Fibroblast of lung (primary cell): ENCODE measurements at regions not wholly inside any gene's neighbourhood (a gene's known extent, or its start where the extent isn't known, plus 50 kb on each side); places are given as distances from the start of the nearest gene placed in this dataset.

Source experiments
- EZH2 ChIP-seq: IDR thresholded peaks from 2 replicates; pipeline ENCODE4 v1.5.1; 2012; ENCODE audit warnings: low read length, control low read depth, mild to moderate bottlenecking; ENCODE audit errors: missing control alignments
- TF ChIP-seq, protein P1 (sequence below), 2 donors: IDR thresholded peaks in 1 of 2; conservative IDR thresholded peaks in 1 of 2; 1 replicate in 1 of 2; 2 replicates in 1 of 2; pipeline ENCODE4 v1.5.1; 2011 to 2012; ENCODE audit warnings: low read length in 2 of 2, control low read depth in 1 of 2, inconsistent platforms in 1 of 2, low read depth in 1 of 2, mild to moderate bottlenecking in 1 of 2

DNA sequence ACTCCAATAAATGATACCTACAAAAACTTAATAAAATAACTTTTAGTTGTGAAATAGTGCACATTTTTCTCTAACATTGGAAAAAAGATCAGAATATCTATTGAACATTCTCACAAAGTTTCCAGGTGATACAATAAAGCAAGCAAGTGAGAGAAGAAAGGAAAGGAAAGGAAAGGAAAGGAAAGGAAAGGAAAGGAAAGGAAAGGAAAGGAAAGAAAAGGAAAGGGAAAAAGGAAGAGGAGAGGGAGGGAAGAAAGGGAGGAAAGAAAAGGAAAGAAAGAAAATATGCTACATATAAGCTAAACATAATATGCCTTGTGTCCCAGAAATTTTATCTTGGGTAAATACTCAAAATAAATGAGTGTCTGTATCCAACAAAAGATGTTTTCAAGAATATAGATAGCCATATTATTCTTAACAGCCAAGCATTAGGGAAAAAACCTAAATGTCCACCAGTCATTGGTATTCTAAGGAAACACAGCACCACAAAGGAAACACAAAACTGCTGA lies 510.2 kb upstream of the ZWINT start:
- TF ChIP-seq, protein P1, sequence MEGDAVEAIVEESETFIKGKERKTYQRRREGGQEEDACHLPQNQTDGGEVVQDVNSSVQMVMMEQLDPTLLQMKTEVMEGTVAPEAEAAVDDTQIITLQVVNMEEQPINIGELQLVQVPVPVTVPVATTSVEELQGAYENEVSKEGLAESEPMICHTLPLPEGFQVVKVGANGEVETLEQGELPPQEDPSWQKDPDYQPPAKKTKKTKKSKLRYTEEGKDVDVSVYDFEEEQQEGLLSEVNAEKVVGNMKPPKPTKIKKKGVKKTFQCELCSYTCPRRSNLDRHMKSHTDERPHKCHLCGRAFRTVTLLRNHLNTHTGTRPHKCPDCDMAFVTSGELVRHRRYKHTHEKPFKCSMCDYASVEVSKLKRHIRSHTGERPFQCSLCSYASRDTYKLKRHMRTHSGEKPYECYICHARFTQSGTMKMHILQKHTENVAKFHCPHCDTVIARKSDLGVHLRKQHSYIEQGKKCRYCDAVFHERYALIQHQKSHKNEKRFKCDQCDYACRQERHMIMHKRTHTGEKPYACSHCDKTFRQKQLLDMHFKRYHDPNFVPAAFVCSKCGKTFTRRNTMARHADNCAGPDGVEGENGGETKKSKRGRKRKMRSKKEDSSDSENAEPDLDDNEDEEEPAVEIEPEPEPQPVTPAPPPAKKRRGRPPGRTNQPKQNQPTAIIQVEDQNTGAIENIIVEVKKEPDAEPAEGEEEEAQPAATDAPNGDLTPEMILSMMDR (conservative IDR thresholded peaks at IDR 0.05 in 1 of 2, IDR thresholded peaks at IDR 0.05 in 1 of 2; ENCODE audit: low read depth in 1 of 2, low read length in 2 of 2): no peak
- no peak for TF ChIP-seq EZH2
